ENCODE measurements at regions not wholly inside any gene's neighbourhood (a gene's known extent, or its start where the extent isn't known, plus 50 kb on each side); places are given as distances from the start of the nearest gene placed in this dataset.

- no peaks in the 10 kb centered on the region for H3K36me3 ChIP-seq
- H3K27ac ChIP-seq, result peak overlapping the region in 1 of 2 donors; percentile 45
- TF ChIP-seq POLR2A (IDR thresholded peaks at IDR 0.05) (no peak), CTCF (IDR thresholded peaks at IDR 0.05) (no peak)
- no peaks in the 10 kb centered on the region for H3K4me1 ChIP-seq
- peak in 1 of 2 donors; percentile 18 for DNase-seq
- intact Hi-C loops (cut with DNase I; ENCODE audit: low total_unique reads), result no loop called here
- H3K4me3 ChIP-seq, result no peak overlapping the region
- no peaks in the 10 kb centered on the region for H3K27me3 ChIP-seq
- no peaks in the 10 kb centered on the region for H3K9me3 ChIP-seq
These were observed 366.9 kb upstream of the SLC14A2 start for GRCh38 chr18:45248240-45248903.

GRCh38 chr18:45249246-45249661 lies 366.0 kb upstream of the SLC14A2 start:
- H3K27ac ChIP-seq, result peak overlapping the region in 1 of 2 donors; percentile 45
- H3K36me3 ChIP-seq, result no peaks in the 10 kb centered on the region
- no peaks in the 10 kb centered on the region for H3K9me3 ChIP-seq
- no peak overlapping the region for H3K4me3 ChIP-seq
- no peaks in the 10 kb centered on the region for H3K4me1 ChIP-seq
- intact Hi-C loops (cut with DNase I; ENCODE audit: low total_unique reads), result no loop called here
- DNase-seq, result no peak
- no peak for TF ChIP-seq CTCF (IDR thresholded peaks at IDR 0.05)
- no peak for TF ChIP-seq POLR2A (IDR thresholded peaks at IDR 0.05)
- H3K27me3 ChIP-seq, result no peaks in the 10 kb centered on the region

- no peak for DNase-seq
- Histone ChIP-seq H3K36me3 (no peaks in the 10 kb centered on the region), H3K4me3 (no peak overlapping the region), H3K9me3 (no peaks in the 10 kb centered on the region), H3K27me3 (no peaks in the 10 kb centered on the region), H3K4me1 (no peaks in the 10 kb centered on the region), H3K27ac (no peak overlapping the region)
- no peak for TF ChIP-seq CTCF (IDR thresholded peaks at IDR 0.05)
- TF ChIP-seq POLR2A (IDR thresholded peaks at IDR 0.05), result no peak
- intact Hi-C loops (cut with DNase I; ENCODE audit: low total_unique reads), result no loop called here
These were observed 364.8 kb upstream of the SLC14A2 start for GRCh38 chr18:45250479-45250878.

GRCh38 chr18:45251236-45251635 lies 364.0 kb upstream of the SLC14A2 start:
- Histone ChIP-seq H3K27me3 (no peaks in the 10 kb centered on the region), H3K27ac (no peak overlapping the region), H3K9me3 (no peaks in the 10 kb centered on the region), H3K36me3 (no peaks in the 10 kb centered on the region), H3K4me3 (no peak overlapping the region), H3K4me1 (no peaks in the 10 kb centered on the region)
- TF ChIP-seq POLR2A (IDR thresholded peaks at IDR 0.05) (no peak), CTCF (IDR thresholded peaks at IDR 0.05) (no peak)
- intact Hi-C loops (cut with DNase I; ENCODE audit: low total_unique reads), result no loop called here
- DNase-seq, result no peak

- TF ChIP-seq CTCF (IDR thresholded peaks at IDR 0.05) (no peak), POLR2A (IDR thresholded peaks at IDR 0.05) (no peak)
- Histone ChIP-seq H3K27me3 (no peaks in the 10 kb centered on the region), H3K4me1 (no peaks in the 10 kb centered on the region), H3K27ac (no peak overlapping the region), H3K4me3 (no peak overlapping the region), H3K9me3 (no peaks in the 10 kb centered on the region), H3K36me3 (no peaks in the 10 kb centered on the region)
- DNase-seq, result no peak
- intact Hi-C loops (cut with DNase I; ENCODE audit: low total_unique reads), result no loop called here
These were observed 362.8 kb upstream of the SLC14A2 start for GRCh38 chr18:45252474-45252873.
